GM19328 (cell line): ENCODE measurements at regions not wholly inside any gene's neighbourhood (a gene's known extent, or its start where the extent isn't known, plus 50 kb on each side); places are given as distances from the start of the nearest gene placed in this dataset.
"Not testable (repeated sequence)": the region's sequence is repeated elsewhere in the genome, so short reads cannot be mapped to it uniquely, and the experiment has no call there.

Experiments used
- ATAC-seq: cut with Tn5 transposase; IDR thresholded peaks from one replicate; pipeline ENCODE4 v1.9.1; 2021; ENCODE audit warnings: mild to moderate bottlenecking, moderate library complexity; ENCODE audit not compliant: unreplicated experiment

- no peak for ATAC-seq
These were observed 1306.2 kb upstream of the PCDH20 start for GRCh38 chr13:62721893-62722292.

- not testable (repeated sequence) for ATAC-seq
These were observed 1296.3 kb upstream of the PCDH20 start for GRCh38 chr13:62711948-62712347.

- no peak for ATAC-seq
These were observed 1295.1 kb upstream of the PCDH20 start for GRCh38 chr13:62710787-62711186.

GRCh38 chr13:62706048-62706447 lies 1290.4 kb upstream of the PCDH20 start:
- no peak for ATAC-seq

- no peak for ATAC-seq
These were observed 1289.2 kb upstream of the PCDH20 start for GRCh38 chr13:62704875-62705274.

GRCh38 chr13:62702502-62702901 lies 1286.9 kb upstream of the PCDH20 start:
- ATAC-seq: no peak

- no peak for ATAC-seq
These were observed 1282.1 kb upstream of the PCDH20 start for GRCh38 chr13:62697701-62698100.

- ATAC-seq: no peak
These were observed 1280.8 kb upstream of the PCDH20 start for GRCh38 chr13:62696490-62696889.

GRCh38 chr13:62687732-62688131 lies 1272.1 kb upstream of the PCDH20 start:
- no peak for ATAC-seq

GRCh38 chr13:62684359-62684758 lies 1268.7 kb upstream of the PCDH20 start:
- ATAC-seq: no peak

GRCh38 chr13:62682788-62683187 lies 1267.1 kb upstream of the PCDH20 start:
- ATAC-seq: no peak

GRCh38 chr13:62678039-62678438 lies 1262.4 kb upstream of the PCDH20 start:
- no peak for ATAC-seq

GRCh38 chr13:62663767-62664166 lies 1248.1 kb upstream of the PCDH20 start:
- no peak for ATAC-seq

GRCh38 chr13:62659365-62659764 lies 1243.7 kb upstream of the PCDH20 start:
- ATAC-seq: no peak

- ATAC-seq: no peak
These were observed 1237.7 kb upstream of the PCDH20 start for GRCh38 chr13:62653371-62653770.

GRCh38 chr13:62643799-62644524 lies 1228.3 kb upstream of the PCDH20 start:
- ATAC-seq: peak; percentile 75

- ATAC-seq: no peak
These were observed 1227.4 kb upstream of the PCDH20 start for GRCh38 chr13:62643007-62643483.

GRCh38 chr13:62635161-62635560 lies 1219.5 kb upstream of the PCDH20 start:
- no peak for ATAC-seq

GRCh38 chr13:62633448-62633847 lies 1217.8 kb upstream of the PCDH20 start:
- ATAC-seq: no peak

- no peak for ATAC-seq
These were observed 1216.0 kb upstream of the PCDH20 start for GRCh38 chr13:62631619-62632018.

- no peak for ATAC-seq
These were observed 1215.5 kb upstream of the PCDH20 start for GRCh38 chr13:62631124-62631523.

- no peak for ATAC-seq
These were observed 1214.0 kb upstream of the PCDH20 start for GRCh38 chr13:62629618-62630017.

GRCh38 chr13:62627226-62627625 lies 1211.6 kb upstream of the PCDH20 start:
- no peak for ATAC-seq
